ENCODE measurements at regions not wholly inside any gene's neighbourhood (a gene's known extent, or its start where the extent isn't known, plus 50 kb on each side); places are given as distances from the start of the nearest gene placed in this dataset.
"Not testable (repeated sequence)": the region's sequence is repeated elsewhere in the genome, so short reads cannot be mapped to it uniquely, and the experiment has no call there.

GRCh38 chr4:131750006-131750405, 1399.1 kb upstream of the PCDH10 start:
- not testable (repeated sequence) for DNase-seq (ENCODE audit: low read depth in 2 of 2); H3K27ac ChIP-seq (ENCODE audit: insufficient read depth, low read length); H4K20me1 ChIP-seq (ENCODE audit: control insufficient read depth, extremely low read depth, insufficient read depth, low read length); H3K4me1 ChIP-seq (ENCODE audit: control insufficient read depth, extremely low read depth, insufficient read depth, low read length); H3K9me3 ChIP-seq (ENCODE audit: control insufficient read depth, insufficient read depth, low read depth, low read length); H3K27me3 ChIP-seq (ENCODE audit: control insufficient read depth, insufficient read depth, low read length); H3K36me3 ChIP-seq (ENCODE audit: control insufficient read depth, insufficient read depth, low read length); H3K4me2 ChIP-seq (ENCODE audit: extremely low read depth, insufficient read depth, low read length); H2AFZ ChIP-seq (ENCODE audit: low read length); H3K4me3 ChIP-seq (replicated peaks in 1 of 4; ENCODE audit: control extremely low read depth in 1 of 4, insufficient read depth in 1 of 4, low read depth in 3 of 4, low read length in 4 of 4); H3K9ac ChIP-seq (ENCODE audit: insufficient read depth, low read length); H3K79me2 ChIP-seq (ENCODE audit: control insufficient read depth, insufficient read depth, low read length)

- H3K36me3 ChIP-seq (ENCODE audit: control insufficient read depth, insufficient read depth, low read length); H2AFZ ChIP-seq (ENCODE audit: low read length); H3K9me3 ChIP-seq (ENCODE audit: control insufficient read depth, insufficient read depth, low read depth, low read length); H3K27me3 ChIP-seq (ENCODE audit: control insufficient read depth, insufficient read depth, low read length); H3K4me1 ChIP-seq (ENCODE audit: control insufficient read depth, extremely low read depth, insufficient read depth, low read length); H3K79me2 ChIP-seq (ENCODE audit: control insufficient read depth, insufficient read depth, low read length); H3K4me3 ChIP-seq (replicated peaks in 1 of 4; ENCODE audit: control extremely low read depth in 1 of 4, insufficient read depth in 1 of 4, low read depth in 3 of 4, low read length in 4 of 4); H3K27ac ChIP-seq (ENCODE audit: insufficient read depth, low read length); H3K4me2 ChIP-seq (ENCODE audit: extremely low read depth, insufficient read depth, low read length); H3K9ac ChIP-seq (ENCODE audit: insufficient read depth, low read length); DNase-seq (ENCODE audit: low read depth in 2 of 2); H4K20me1 ChIP-seq (ENCODE audit: control insufficient read depth, extremely low read depth, insufficient read depth, low read length): not testable (repeated sequence)
Observed at GRCh38 chr4:131750469-131750868, 1398.6 kb upstream of the PCDH10 start.

- H3K79me2 ChIP-seq (ENCODE audit: control insufficient read depth, insufficient read depth, low read length); H3K4me1 ChIP-seq (ENCODE audit: control insufficient read depth, extremely low read depth, insufficient read depth, low read length); H4K20me1 ChIP-seq (ENCODE audit: control insufficient read depth, extremely low read depth, insufficient read depth, low read length); H3K27ac ChIP-seq (ENCODE audit: insufficient read depth, low read length); H3K9ac ChIP-seq (ENCODE audit: insufficient read depth, low read length); H3K4me2 ChIP-seq (ENCODE audit: extremely low read depth, insufficient read depth, low read length); H3K36me3 ChIP-seq (ENCODE audit: control insufficient read depth, insufficient read depth, low read length); H3K27me3 ChIP-seq (ENCODE audit: control insufficient read depth, insufficient read depth, low read length); H3K9me3 ChIP-seq (ENCODE audit: control insufficient read depth, insufficient read depth, low read depth, low read length); H2AFZ ChIP-seq (ENCODE audit: low read length); DNase-seq (ENCODE audit: low read depth in 2 of 2): not testable (repeated sequence)
- H3K4me3 ChIP-seq (replicated peaks in 1 of 4; ENCODE audit: control extremely low read depth in 1 of 4, insufficient read depth in 1 of 4, low read depth in 3 of 4, low read length in 4 of 4) = peak overlapping the region in 1 of 4 experiments; percentile 22
Observed at GRCh38 chr4:131762234-131762633, 1386.9 kb upstream of the PCDH10 start.

- no peaks in the 10 kb centered on the region for H3K4me1 ChIP-seq (ENCODE audit: control insufficient read depth, extremely low read depth, insufficient read depth, low read length)
Observed at GRCh38 chr4:131764730-131765129, 1384.4 kb upstream of the PCDH10 start.

DNA sequence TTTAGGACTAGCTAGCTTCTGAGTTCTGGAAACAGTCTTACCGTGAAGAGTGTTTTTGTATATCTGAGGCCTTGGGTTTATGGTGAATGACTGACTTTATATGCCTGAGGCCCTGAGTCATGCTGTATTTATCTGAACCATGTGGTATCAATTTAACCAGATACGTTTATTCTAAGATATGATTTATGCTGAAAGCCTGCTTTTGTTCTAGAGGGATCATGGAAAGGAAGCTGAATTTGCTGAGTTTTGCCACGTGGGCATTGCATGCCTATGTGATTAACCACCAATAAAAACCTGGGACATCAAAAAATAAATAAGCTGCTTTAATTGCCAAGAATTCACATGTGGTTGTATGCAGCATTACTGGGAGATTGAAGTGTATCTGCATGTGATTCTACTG, 1374.7 kb upstream of the PCDH10 start:
- H3K27ac ChIP-seq (ENCODE audit: insufficient read depth, low read length); H3K4me2 ChIP-seq (ENCODE audit: extremely low read depth, insufficient read depth, low read length): not testable (repeated sequence)

More at GRCh38 chr4:131764730-131765129, 1384.4 kb upstream of the PCDH10 start:
- Histone ChIP-seq H3K79me2 (ENCODE audit: control insufficient read depth, insufficient read depth, low read length) (no peaks in the 10 kb centered on the region), H4K20me1 (ENCODE audit: control insufficient read depth, extremely low read depth, insufficient read depth, low read length) (no peaks in the 10 kb centered on the region), H3K36me3 (ENCODE audit: control insufficient read depth, insufficient read depth, low read length) (no peaks in the 10 kb centered on the region), H3K4me2 (ENCODE audit: extremely low read depth, insufficient read depth, low read length) (no peak overlapping the region), H3K27me3 (ENCODE audit: control insufficient read depth, insufficient read depth, low read length) (no peaks in the 10 kb centered on the region), H3K4me3 (replicated peaks in 1 of 4; ENCODE audit: control extremely low read depth in 1 of 4, insufficient read depth in 1 of 4, low read depth in 3 of 4, low read length in 4 of 4) (no peak overlapping the region), H2AFZ (ENCODE audit: low read length) (no peak overlapping the region), H3K9me3 (ENCODE audit: control insufficient read depth, insufficient read depth, low read depth, low read length) (no peaks in the 10 kb centered on the region), H3K27ac (ENCODE audit: insufficient read depth, low read length) (no peak overlapping the region), H3K9ac (ENCODE audit: insufficient read depth, low read length) (no peak overlapping the region)
- DNase-seq (ENCODE audit: low read depth in 2 of 2) = no peak
- no peak for TF ChIP-seq EZH2 (IDR thresholded peaks at IDR 0.05; ENCODE audit: low read length, missing control alignments)

GRCh38 chr4:131810565-131810964, 1338.5 kb upstream of the PCDH10 start:
- not testable (repeated sequence) for H3K36me3 ChIP-seq (ENCODE audit: control insufficient read depth, insufficient read depth, low read length); H3K27me3 ChIP-seq (ENCODE audit: control insufficient read depth, insufficient read depth, low read length); H3K9me3 ChIP-seq (ENCODE audit: control insufficient read depth, insufficient read depth, low read depth, low read length); H4K20me1 ChIP-seq (ENCODE audit: control insufficient read depth, extremely low read depth, insufficient read depth, low read length); H3K4me1 ChIP-seq (ENCODE audit: control insufficient read depth, extremely low read depth, insufficient read depth, low read length); H3K9ac ChIP-seq (ENCODE audit: insufficient read depth, low read length); H3K4me2 ChIP-seq (ENCODE audit: extremely low read depth, insufficient read depth, low read length); H3K27ac ChIP-seq (ENCODE audit: insufficient read depth, low read length); H3K4me3 ChIP-seq (replicated peaks in 1 of 4; ENCODE audit: control extremely low read depth in 1 of 4, insufficient read depth in 1 of 4, low read depth in 3 of 4, low read length in 4 of 4); H2AFZ ChIP-seq (ENCODE audit: low read length); H3K79me2 ChIP-seq (ENCODE audit: control insufficient read depth, insufficient read depth, low read length)
- DNase-seq (ENCODE audit: low read depth in 2 of 2) = peak in 1 of 2 donors; percentile 1

More for the DNA sequence above, 1374.7 kb upstream of the PCDH10 start:
- H2AFZ ChIP-seq (ENCODE audit: low read length); H3K4me1 ChIP-seq (ENCODE audit: control insufficient read depth, extremely low read depth, insufficient read depth, low read length); H3K4me3 ChIP-seq (replicated peaks in 1 of 4; ENCODE audit: control extremely low read depth in 1 of 4, insufficient read depth in 1 of 4, low read depth in 3 of 4, low read length in 4 of 4); H3K36me3 ChIP-seq (ENCODE audit: control insufficient read depth, insufficient read depth, low read length); H4K20me1 ChIP-seq (ENCODE audit: control insufficient read depth, extremely low read depth, insufficient read depth, low read length); H3K9ac ChIP-seq (ENCODE audit: insufficient read depth, low read length); H3K79me2 ChIP-seq (ENCODE audit: control insufficient read depth, insufficient read depth, low read length); H3K27me3 ChIP-seq (ENCODE audit: control insufficient read depth, insufficient read depth, low read length); H3K9me3 ChIP-seq (ENCODE audit: control insufficient read depth, insufficient read depth, low read depth, low read length): not testable (repeated sequence)
- DNase-seq (ENCODE audit: low read depth in 2 of 2) = peak; percentile 90 to 94

Data from fibroblast of lung (primary cell).